NT2/D1 (cell line): ENCODE measurements at regions not wholly inside any gene's neighbourhood (a gene's known extent, or its start where the extent isn't known, plus 50 kb on each side); places are given as distances from the start of the nearest gene placed in this dataset.

Experiments used
- YY1 ChIP-seq: IDR thresholded peaks from 2 replicates; pipeline ENCODE4 v1.6.1; 2011; ENCODE audit not compliant: insufficient read length, insufficient read depth
- ZNF274 ChIP-seq: IDR thresholded peaks from 2 replicates; pipeline ENCODE4 v1.6.1; 2011; ENCODE audit warnings: mild to moderate bottlenecking, low read depth, low read length

DNA sequence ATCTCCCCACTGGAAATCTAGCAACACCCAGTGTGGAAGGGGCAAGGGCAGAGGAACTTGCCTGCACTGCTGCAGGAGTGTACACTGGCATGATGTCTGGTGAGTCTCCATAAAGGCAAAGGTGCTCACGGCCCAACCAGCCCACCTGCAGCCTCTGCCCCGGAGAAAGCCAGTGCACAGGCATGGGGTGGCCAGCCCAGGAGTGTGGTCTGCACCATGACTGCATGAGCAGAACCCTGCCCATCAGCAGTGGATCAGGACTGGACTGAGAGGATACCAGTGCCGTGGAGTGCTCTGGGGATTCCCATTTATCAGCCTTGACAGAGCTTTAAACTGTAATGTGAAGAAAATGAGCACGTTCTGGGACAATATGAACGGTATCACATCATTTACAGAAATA, 342.6 kb upstream of the HS6ST1 start:
- TF ChIP-seq ZNF274 (no peak), YY1 (no peak)
